Ovary (tissue), 7 donors: ENCODE measurements at regions not wholly inside any gene's neighbourhood (a gene's known extent, or its start where the extent isn't known, plus 50 kb on each side); places are given as distances from the start of the nearest gene placed in this dataset.

Source experiments
- DNase-seq, 5 donors: peaks; one replicate each; pipeline ENCODE4 v3.0.0-alpha.2; 2019 to 2020
- H3K27ac ChIP-seq, 2 donors: fragments of 200-600 bp; one replicate each; pipeline versions ENCODE4 v1.5.1 to v1.8.0; 2019 to 2022
- H3K27me3 ChIP-seq: fragments of 200-600 bp; one replicate; pipeline ENCODE4 v1.8.0; 2022
- H3K36me3 ChIP-seq: fragments of 200-600 bp; sonication (generic); one replicate; pipeline ENCODE4 v1.5.1; 2019
- H3K4me1 ChIP-seq: one replicate; pipeline ENCODE4 v1.8.1; 2013; ENCODE audit warnings: mild to moderate bottlenecking, moderate library complexity; ENCODE audit not compliant: insufficient read depth
- H3K4me3 ChIP-seq: fragments of 200-600 bp; sonication (generic); one replicate; pipeline ENCODE4 v1.5.1; 2017
- H3K9me3 ChIP-seq, 2 donors: fragments of 200-600 bp in 1 of 2; sonication (generic) in 1 of 2; one replicate each; pipeline versions ENCODE4 v1.5.1 to v1.8.1; 2013 to 2019; ENCODE audit warnings: mild to moderate bottlenecking in 1 of 2, moderate library complexity in 1 of 2
- EP300 ChIP-seq: sonication (generic); formaldehyde crosslinking; IDR thresholded peaks from one replicate; pipeline ENCODE4 v1.6.1; 2017; ENCODE audit warnings: antibody characterized with exemption
- POLR2A ChIP-seq: fragments of 450-650 bp; IDR thresholded peaks from one replicate; pipeline ENCODE4 v1.6.1; 2017; ENCODE audit warnings: antibody characterized with exemption, mild to moderate bottlenecking, moderate library complexity
- WGBS, 3 donors: extraction: QIAGEN DNeasy Blood & Tissue Kit in 1 of 3; methylation state at CpG; one replicate each; pipeline versions ENCODE4 v1.1.5 to v1.1.7; 2013 to 2017; 5-methylcytosine and 5-hydroxymethylcytosine counted together
- intact Hi-C, 4 donors: fragments of 100-400 bp; cut with DNase I; formaldehyde crosslinking; loops; one replicate each; pipeline versions ENCODE4 v1.11.0 to v1.15.1; 2022 to 2023
- TF ChIP-seq, protein P1 (sequence below), 3 donors: fragments of 450-650 bp in 2 of 3; fragments of 200-600 bp in 1 of 3; IDR thresholded peaks; one replicate each; pipeline versions ENCODE4 v1.5.1 to v1.8.0; 2016 to 2022; ENCODE audit warnings: antibody characterized with exemption in 3 of 3, mild to moderate bottlenecking in 1 of 3
- donor health status: DM: no; HTN: no; CAD: no; lungs with moderate emphysema.
- donor health status: DM: no; HTN: no; CAD: no.
- donor health status: Bipolar disorder and iron deficiency.
- donor health status: DM: no; HTN: no; CAD: no.
- donor health status: DM: yes; HTN: yes; CAD: no.

DNA sequence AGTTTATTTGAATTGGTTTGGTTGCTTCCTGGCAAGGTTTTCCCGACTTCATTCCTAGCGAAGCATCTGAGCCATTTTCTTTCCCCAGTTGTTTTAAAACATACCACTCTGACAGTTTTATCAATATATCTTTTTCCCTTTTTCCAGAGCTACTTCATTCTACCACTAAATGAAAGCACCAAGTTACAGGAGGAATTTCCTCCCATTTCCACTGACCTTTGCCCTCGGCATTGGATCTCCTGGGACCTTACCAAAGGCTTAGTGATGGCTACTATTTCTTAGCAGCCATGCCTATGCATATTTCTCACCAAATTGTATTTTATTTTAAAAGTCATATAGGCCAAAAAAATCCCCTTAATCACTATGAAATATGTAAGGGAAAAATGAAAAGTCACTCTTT, 150.5 kb downstream of the ZNF330 start:
- Histone ChIP-seq H3K27ac (no peak overlapping the region), H3K4me1 (no peaks in the 10 kb centered on the region), H3K4me3 (no peak overlapping the region), H3K27me3 (no peaks in the 10 kb centered on the region), H3K36me3 (no peaks in the 10 kb centered on the region), H3K9me3 (no peaks in the 10 kb centered on the region)
- WGBS, 3 donors = 65 to 82% (median 74%) methylated on average over 3 of the region's 3 CpGs
- intact Hi-C loops = no loop called here
- DNase-seq = no peak
- TF ChIP-seq, protein P1, sequence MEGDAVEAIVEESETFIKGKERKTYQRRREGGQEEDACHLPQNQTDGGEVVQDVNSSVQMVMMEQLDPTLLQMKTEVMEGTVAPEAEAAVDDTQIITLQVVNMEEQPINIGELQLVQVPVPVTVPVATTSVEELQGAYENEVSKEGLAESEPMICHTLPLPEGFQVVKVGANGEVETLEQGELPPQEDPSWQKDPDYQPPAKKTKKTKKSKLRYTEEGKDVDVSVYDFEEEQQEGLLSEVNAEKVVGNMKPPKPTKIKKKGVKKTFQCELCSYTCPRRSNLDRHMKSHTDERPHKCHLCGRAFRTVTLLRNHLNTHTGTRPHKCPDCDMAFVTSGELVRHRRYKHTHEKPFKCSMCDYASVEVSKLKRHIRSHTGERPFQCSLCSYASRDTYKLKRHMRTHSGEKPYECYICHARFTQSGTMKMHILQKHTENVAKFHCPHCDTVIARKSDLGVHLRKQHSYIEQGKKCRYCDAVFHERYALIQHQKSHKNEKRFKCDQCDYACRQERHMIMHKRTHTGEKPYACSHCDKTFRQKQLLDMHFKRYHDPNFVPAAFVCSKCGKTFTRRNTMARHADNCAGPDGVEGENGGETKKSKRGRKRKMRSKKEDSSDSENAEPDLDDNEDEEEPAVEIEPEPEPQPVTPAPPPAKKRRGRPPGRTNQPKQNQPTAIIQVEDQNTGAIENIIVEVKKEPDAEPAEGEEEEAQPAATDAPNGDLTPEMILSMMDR (IDR thresholded peaks at IDR 0.05) = no peak
- TF ChIP-seq EP300 (no peak), POLR2A (no peak)

DNA sequence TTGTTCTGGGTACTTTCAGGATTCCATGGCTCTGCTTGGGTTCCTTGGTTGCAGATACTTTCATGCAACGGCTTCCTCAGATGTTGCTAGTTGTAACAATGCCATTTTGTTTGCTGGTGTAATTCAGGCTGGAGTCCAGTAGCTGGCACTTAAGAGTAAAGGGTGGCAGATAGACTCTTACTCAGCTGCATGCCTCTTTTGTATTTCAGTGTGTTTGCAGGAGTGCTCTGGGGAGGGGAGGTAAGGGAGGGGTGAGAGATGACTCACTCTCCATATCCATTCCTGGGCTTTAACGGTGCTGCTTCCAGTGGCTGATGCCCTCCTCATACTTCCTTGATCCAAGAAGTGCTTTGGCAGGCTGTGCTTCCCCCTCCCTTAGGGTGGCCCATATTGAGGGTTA, 155.2 kb downstream of the ZNF330 start:
- no peaks in the 10 kb centered on the region for H3K4me1 ChIP-seq
- 60 to 63% (median 60%) methylated on average over 2 of the region's 2 CpGs for WGBS, 3 donors
- no peak for DNase-seq

DNA sequence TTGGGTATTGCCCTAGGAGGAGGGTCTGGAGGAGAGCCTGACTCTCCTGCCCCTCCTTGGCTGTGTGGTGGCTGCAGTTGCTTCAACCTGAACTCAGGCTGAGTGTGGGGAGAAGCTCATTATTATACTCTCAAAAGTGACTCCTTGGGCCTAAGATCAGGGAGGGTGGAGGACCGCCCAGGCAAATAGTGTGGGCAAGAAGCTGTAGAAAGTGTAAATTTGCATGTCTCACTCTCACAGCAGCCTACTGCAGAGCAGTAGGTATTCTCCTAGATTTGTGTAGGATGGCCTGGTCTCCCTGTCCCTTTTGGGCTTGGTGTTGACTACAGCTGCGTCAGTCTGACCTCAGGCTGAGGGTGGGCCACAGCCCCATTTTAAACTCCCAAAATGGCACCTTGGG, 156.1 kb downstream of the ZNF330 start:
- intact Hi-C loops = no loop called here
- TF ChIP-seq POLR2A (no peak), EP300 (no peak)
- TF ChIP-seq, protein P1 (IDR thresholded peaks at IDR 0.05) = no peak
- no peaks in the 10 kb centered on the region for H3K4me1 ChIP-seq
- H3K9me3 ChIP-seq = no peaks in the 10 kb centered on the region
- DNase-seq = no peak
- H3K36me3 ChIP-seq = no peaks in the 10 kb centered on the region
- no peak overlapping the region for H3K4me3 ChIP-seq
- WGBS, 3 donors = 93 to 98% (median 97%) methylated on average over 2 of the region's 2 CpGs
- H3K27me3 ChIP-seq = no peaks in the 10 kb centered on the region
- H3K27ac ChIP-seq = no peak overlapping the region

More for the DNA sequence above, 155.2 kb downstream of the ZNF330 start:
- Histone ChIP-seq H3K9me3 (no peaks in the 10 kb centered on the region), H3K27me3 (no peaks in the 10 kb centered on the region), H3K36me3 (no peaks in the 10 kb centered on the region), H3K4me3 (no peak overlapping the region), H3K27ac (no peak overlapping the region)
- TF ChIP-seq POLR2A = no peak
- intact Hi-C loops = no loop called here

DNA sequence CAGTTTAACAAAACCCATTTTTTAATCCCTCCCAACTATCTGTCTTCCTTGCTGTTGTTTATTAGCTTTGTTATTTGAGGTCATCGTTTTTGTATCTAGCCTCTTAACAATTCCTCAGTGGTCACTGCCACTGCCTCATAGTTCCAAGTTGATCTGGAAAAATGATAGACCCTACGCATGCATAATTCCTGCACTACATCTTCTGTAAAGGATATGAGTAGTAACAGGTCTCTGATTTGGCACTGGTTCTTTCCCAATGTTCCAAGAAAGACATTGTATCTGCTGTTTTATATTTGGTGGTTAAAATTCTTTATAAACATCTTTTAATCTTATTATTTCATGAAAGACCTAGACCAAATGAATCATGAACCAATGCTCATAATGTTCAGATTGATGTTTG, 166.6 kb downstream of the ZNF330 start:
- no peaks in the 10 kb centered on the region for H3K9me3 ChIP-seq
- WGBS, 3 donors = 70 to 74% (median 73%) methylated on average over 2 of the region's 2 CpGs
- intact Hi-C loops = no loop called here
- H3K4me1 ChIP-seq = no peaks in the 10 kb centered on the region
- TF ChIP-seq, protein P1 (IDR thresholded peaks at IDR 0.05) = no peak
- TF ChIP-seq EP300 = no peak
- H3K27ac ChIP-seq = no peak overlapping the region
- DNase-seq = no peak
- H3K4me3 ChIP-seq = no peak overlapping the region
- H3K36me3 ChIP-seq = no peaks in the 10 kb centered on the region
- H3K27me3 ChIP-seq = no peaks in the 10 kb centered on the region

DNA sequence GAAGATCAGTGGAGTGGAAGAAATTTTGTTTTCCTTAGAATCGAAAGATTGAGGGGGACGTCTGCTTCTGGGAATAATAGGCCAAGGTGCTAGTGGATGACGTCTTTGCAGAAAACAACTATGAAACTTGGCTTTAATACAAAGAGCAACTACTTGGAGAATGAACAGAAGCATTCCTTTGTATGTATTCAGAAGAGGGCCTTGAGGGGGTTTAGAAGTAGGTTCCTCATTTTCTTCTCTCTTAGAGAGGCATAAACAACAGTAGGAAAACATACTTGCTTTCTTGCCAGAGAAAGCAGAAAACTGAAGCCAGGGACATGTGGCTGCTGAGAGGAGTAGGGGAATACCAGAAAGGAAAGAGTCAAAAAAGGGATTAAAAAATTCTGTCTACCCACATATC, 167.8 kb downstream of the ZNF330 start:
- H3K27me3 ChIP-seq = no peaks in the 10 kb centered on the region
- no peak for DNase-seq
- intact Hi-C loops = no loop called here
- no peak overlapping the region for H3K27ac ChIP-seq
- no peaks in the 10 kb centered on the region for H3K9me3 ChIP-seq
- H3K4me1 ChIP-seq = no peaks in the 10 kb centered on the region
- no peaks in the 10 kb centered on the region for H3K36me3 ChIP-seq
- H3K4me3 ChIP-seq = no peak overlapping the region
- WGBS, 3 donors = 12 to 25% (median 16%) methylated on average over 3 of the region's 3 CpGs
- TF ChIP-seq, protein P1 (IDR thresholded peaks at IDR 0.05) = no peak
- TF ChIP-seq POLR2A (no peak), EP300 (no peak)
